IPS-11a (cell line): ENCODE measurements at regions not wholly inside any gene's neighbourhood (a gene's known extent, or its start where the extent isn't known, plus 50 kb on each side); places are given as distances from the start of the nearest gene placed in this dataset.

Experiments used
- H3K4me3 ChIP-seq: one replicate; pipeline ENCODE4 v1.5.1; 2013; ENCODE audit warnings: low read depth, low read length, control low read depth

DNA sequence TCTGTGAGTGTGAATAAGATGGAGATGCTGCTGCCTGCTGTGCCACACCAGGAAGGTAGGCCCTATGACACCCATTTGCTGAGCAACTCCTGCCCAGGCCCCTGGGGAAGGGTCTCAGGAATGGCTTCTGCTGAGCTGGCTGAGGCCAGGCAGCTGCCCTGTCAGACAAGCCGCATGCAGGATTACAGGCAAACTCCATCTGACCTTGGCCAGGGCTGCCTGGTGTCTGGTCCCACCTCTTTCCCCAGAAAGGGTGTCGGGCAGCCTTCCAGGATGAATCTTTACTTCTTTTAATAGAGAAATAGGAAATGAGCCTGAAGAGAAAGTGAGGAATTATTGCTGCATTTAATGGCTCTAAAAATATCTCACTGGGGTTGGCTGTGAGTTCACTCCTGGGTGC lies 182.5 kb downstream of the IRX5 start:
- no peak overlapping the region for H3K4me3 ChIP-seq

DNA sequence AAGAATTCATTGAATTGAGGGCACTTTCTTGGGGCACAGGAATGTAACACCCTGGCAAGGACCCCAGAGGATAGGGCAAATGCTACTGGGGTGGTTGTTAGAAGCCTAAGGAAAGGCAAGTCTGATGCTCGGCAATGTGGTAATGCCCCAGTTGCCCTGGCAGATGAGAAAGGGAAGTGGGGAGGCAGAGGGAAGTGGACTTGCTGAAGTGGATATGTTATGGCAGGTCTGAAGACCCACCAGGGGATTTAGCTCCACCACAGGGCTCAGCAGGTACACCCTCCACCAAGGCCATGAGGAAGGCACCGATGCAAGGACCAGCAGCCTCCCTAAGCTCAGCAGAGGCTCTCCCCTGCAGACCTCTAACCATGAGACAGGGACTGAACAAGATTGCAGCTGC lies 184.8 kb downstream of the IRX5 start:
- H3K4me3 ChIP-seq, result no peak overlapping the region

DNA sequence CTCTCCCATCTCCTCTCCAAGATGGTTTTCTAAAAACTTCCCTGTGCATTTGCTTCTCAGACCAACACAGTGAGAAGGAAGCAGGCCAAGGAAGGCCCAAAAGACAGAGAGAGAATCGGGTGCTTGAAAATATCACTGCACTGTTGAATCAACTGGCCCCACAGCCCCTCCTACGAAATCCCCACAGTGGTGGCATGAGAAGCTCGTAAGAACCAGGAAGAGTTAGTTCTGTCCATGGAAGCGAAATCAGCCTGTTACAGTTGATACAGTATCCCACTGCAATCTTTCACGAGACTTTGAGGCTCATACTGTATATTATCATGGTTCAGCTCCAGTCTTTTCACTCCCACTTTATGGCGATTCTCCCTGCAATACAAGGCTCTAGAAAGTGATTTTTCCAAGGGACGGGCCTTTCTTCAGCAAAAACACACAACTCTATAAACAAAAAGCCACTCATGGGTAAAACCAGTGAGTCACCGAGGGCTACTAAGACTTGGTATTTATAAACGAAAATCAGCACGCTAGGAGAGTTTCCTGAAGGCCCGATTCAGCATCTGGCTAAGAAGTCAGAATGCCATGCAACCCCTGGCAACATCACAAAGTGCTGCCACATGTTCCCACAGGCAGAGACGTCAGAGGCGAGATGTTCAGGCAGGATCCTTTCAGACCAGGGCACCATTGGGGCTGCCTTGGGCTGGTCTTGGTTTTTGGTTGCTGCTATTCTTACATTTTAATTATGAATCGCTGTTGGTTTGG lies 185.7 kb downstream of the IRX5 start:
- no peak overlapping the region for H3K4me3 ChIP-seq

DNA sequence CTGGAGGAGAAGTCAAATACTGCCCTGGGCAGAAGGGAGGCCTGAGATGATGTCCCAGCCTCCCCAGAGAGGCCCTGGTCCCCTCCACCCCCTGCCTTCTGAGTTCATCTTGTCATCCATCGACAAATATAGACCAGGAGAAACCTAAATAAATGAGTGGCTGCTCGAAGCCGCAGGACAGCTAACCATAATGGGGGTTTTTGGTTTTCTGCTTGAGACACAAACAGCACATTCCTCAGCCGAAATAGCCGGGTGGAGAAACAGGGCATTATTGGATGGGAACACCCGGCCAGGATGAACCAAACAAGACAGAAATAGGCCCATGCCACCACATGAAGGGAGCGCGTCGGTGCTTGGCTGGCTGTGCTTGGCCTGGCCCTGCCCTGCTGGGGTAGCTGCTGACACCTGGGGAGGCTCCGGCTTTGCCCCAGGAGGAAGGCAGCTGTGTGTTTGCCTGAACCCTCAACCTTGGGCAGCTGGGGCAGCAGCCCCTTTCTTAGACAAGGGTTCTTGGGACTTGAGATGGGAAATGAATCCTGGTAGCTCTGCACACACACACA lies 188.1 kb downstream of the IRX5 start:
- no peak overlapping the region for H3K4me3 ChIP-seq

GRCh38 chr16:55120408-55120807 lies 189.7 kb downstream of the IRX5 start:
- H3K4me3 ChIP-seq, result no peak overlapping the region

DNA sequence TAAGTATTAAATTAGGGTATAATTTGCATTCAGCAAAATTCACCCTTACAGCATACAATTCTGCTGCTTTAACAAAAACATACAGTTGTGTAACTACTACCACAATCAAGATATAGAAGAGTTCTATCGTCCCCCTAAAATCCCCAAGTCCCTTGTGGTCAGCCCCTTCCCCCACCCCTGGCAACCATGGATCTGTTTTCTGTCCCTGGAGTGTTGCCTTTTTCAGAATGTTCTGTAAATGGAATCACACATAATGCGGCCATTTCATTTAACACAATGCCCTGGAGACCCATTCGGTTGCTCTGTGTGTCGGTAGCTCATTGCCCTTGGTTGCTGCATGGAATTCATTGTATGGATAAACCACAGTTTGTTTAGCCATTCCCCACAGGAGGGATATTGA lies 190.2 kb downstream of the IRX5 start:
- H3K4me3 ChIP-seq, result no peak overlapping the region

DNA sequence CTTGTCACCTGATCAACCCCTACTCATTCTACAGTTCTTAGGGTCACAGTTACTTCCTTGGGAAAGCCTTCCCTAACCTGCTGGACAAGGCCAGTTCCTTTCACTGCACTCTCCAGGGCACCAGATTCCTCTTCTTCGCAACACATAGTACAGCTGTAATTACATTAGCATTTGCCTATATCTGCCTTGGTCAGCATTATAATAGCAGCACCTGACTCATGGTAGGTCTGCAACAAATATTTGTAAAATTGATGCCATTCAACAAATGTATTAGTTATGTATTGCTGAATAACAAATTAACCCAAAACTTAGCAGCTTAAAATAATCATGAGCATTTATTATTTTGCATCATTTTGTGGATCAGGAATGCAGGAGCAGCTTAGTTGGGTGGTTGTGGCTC lies 193.0 kb downstream of the IRX5 start:
- H3K4me3 ChIP-seq, result no peak overlapping the region

GRCh38 chr16:55125818-55126385 lies 195.2 kb downstream of the IRX5 start:
- no peak overlapping the region for H3K4me3 ChIP-seq

GRCh38 chr16:55126456-55126855 lies 195.8 kb downstream of the IRX5 start:
- H3K4me3 ChIP-seq, result no peak overlapping the region

DNA sequence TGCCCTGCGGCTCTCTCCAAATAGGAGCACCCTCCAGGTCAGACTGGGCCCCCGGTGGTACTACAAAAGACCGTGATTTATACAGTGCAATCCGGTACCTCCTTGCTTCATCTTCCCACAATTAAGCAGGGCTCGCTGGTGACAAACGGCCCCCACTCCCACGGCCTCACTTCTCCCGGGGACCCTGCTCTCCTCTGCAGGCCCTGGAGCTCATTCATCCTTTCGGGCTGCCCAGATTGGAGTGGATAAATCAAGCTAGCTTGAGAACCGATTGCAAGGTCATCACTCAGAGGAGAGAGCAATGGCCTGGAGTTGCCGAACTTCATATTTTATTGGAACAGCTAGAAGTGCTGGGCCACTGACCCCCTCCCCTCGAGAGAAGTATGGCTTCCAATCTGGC lies 193.5 kb upstream of the IRX6 start:
- no peak overlapping the region for H3K4me3 ChIP-seq

DNA sequence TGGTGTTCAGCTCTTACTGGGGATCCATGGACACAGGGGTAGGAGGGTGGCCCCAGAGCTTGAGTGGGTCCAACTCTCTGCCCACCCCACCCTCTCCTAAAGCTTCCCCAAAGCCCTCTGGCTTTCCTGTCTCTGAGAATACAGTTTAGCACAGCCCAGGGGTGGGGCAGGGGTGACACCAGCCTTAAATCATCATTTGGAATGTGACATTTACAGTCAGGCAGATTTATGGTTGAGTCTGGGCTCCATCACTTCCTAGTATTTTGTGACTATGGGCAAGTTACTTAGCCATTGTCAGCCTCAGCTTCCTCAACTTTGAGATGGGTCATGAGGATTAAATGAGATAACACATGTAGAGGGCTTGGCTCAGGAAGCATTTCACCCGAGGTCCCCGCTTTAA lies 193.1 kb upstream of the IRX6 start:
- H3K4me3 ChIP-seq, result no peak overlapping the region

DNA sequence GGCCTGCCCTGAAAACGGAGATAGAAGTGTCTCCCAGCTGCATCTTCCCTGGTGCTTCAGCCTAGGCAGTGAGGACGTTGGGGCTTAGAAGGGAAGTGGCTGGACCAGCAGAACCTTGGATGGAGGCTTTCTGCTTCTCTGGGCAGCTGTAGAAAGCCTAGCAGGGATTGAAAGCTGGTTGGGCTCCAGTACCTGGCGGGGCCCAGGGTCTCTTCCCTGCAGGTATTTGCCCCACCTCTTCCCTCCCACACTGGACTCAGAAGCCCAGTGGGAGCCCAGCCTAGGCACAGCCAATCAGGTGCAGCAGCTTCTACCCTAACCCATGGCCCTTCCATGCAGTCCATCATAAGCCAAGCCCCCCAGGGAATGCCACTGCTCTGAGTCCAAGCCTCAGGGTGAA lies 190.3 kb upstream of the IRX6 start:
- H3K4me3 ChIP-seq, result no peak overlapping the region

GRCh38 chr16:55136356-55137150 lies 187.4 kb upstream of the IRX6 start:
- no peak overlapping the region for H3K4me3 ChIP-seq

GRCh38 chr16:55138298-55138697 lies 185.7 kb upstream of the IRX6 start:
- no peak overlapping the region for H3K4me3 ChIP-seq

- H3K4me3 ChIP-seq, result no peak overlapping the region
Observed at GRCh38 chr16:55142405-55142804, 181.6 kb upstream of the IRX6 start.

DNA sequence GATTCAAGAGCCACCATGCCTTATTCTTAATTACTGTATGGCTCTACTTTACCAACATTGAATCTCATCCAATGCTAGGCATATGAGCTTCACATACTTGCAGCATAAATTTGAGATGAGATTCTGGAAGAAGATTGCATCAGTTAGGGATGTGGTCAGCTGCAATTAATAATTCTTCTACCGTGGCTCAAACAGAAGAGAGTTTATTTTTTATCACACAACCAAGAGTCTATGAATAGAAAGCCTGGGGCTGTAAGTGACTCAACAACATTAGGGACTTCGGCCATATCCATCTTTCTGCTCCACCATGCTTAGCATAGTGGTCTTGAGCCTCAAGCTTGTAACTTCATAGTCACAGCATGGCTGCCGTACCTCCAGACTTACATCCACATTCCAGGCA lies 179.4 kb upstream of the IRX6 start:
- no peak overlapping the region for H3K4me3 ChIP-seq

GRCh38 chr16:55145771-55146603 lies 178.0 kb upstream of the IRX6 start:
- H3K4me3 ChIP-seq, result no peak overlapping the region

GRCh38 chr16:55146966-55147365 lies 177.0 kb upstream of the IRX6 start:
- no peak overlapping the region for H3K4me3 ChIP-seq

DNA sequence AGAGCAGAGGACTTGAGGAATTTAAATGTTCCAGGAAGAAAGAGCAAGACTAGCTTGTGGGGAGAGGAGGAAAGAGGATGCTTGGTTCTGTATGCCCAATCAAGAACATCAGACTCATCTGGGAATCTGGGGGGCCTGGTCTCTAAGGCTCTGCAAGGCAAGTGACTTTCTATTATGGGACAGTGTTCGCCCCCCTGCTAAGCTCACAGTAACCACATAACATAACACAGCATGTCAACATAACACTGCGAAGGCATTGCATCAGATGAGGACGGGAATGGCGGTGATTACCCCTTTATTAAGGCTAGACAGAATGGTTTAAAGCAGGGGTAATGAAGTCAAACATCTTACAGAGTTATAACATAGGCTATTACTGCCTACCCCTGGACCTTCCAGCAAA lies 176.6 kb upstream of the IRX6 start:
- no peak overlapping the region for H3K4me3 ChIP-seq

DNA sequence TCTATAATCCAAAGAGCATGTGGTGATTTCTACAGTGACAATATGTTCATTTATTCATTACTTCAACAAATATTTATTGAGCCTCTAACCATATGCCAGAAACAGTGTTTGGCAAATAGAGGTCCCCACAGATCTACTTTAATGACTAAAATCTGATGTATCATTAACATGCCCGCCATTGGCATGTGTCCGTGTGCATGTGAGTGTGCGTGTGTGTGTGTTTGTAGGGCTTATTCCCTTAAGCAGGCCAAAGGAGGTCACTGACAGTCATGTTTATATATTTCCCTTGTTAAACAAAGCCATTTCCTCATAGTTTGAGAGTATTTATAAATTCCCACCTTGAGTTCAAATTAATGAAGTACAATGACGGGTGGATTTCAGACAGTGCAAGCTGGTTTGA lies 174.4 kb upstream of the IRX6 start:
- no peak overlapping the region for H3K4me3 ChIP-seq
